Kidney epithelial cell (primary cell): ENCODE measurements at regions not wholly inside any gene's neighbourhood (a gene's known extent, or its start where the extent isn't known, plus 50 kb on each side); places are given as distances from the start of the nearest gene placed in this dataset.

ENCODE experiments used
- DNase-seq: peaks from one replicate; pipeline ENCODE4 v3.0.0-alpha.2; 2010; ENCODE audit warnings: low read depth
- H3K27me3 ChIP-seq: 2 replicates; pipeline ENCODE4 v1.6.0; 2011; ENCODE audit warnings: low read length; ENCODE audit not compliant: control insufficient read depth, insufficient read depth
- H3K36me3 ChIP-seq: 2 replicates; pipeline ENCODE4 v1.5.1; 2011; ENCODE audit warnings: low read length; ENCODE audit not compliant: control insufficient read depth, insufficient read depth
- H3K4me3 ChIP-seq: 2 replicates; pipeline ENCODE4 v1.5.1; 2011; ENCODE audit warnings: low read depth, mild to moderate bottlenecking, control low read depth, low read length
- TF ChIP-seq, protein P1 (sequence below): IDR thresholded peaks from 2 replicates; pipeline ENCODE4 v1.5.1; 2011; ENCODE audit warnings: mild to moderate bottlenecking, moderate library complexity, low read length, control low read depth, inconsistent platforms; ENCODE audit not compliant: insufficient read depth, poor library complexity, severe bottlenecking

DNA sequence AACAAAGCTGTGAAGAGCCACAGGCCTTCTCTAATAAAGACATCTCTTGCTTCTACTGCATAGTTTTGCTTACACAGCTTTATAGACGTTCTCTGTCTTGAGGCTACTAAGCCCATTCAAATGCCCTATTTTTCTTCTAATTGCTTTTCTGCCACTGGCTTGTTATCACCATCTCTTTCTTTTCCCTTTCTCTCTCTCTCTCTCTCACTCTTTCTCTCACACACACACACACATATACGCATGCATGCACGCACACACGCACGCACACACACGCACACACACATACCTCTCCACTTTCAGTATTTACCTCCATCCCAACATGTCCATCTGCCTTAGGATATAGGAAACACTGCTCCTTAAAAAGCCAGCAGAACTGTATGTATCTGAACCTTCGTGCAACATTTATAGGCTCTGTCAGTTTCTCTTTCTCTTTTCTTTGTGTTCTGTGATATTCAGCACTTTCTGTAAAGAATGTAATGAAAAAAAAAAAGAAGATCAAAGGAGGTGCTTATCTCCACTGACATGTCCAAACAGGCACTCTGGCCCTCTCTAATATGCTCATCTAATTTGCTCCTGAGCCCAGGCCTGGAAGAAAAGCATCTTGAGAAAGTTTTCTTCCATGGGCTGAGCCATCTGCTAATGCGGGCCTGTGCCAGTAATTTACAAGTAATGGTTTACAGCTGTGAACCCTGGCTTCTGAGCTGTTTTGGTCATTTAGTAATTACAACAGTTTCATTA, 1046.7 kb upstream of the MAP3K7 start:
- Histone ChIP-seq H3K27me3 (no peaks in the 10 kb centered on the region), H3K4me3 (no peak overlapping the region), H3K36me3 (no peaks in the 10 kb centered on the region)
- DNase-seq = no peak
- TF ChIP-seq, protein P1, sequence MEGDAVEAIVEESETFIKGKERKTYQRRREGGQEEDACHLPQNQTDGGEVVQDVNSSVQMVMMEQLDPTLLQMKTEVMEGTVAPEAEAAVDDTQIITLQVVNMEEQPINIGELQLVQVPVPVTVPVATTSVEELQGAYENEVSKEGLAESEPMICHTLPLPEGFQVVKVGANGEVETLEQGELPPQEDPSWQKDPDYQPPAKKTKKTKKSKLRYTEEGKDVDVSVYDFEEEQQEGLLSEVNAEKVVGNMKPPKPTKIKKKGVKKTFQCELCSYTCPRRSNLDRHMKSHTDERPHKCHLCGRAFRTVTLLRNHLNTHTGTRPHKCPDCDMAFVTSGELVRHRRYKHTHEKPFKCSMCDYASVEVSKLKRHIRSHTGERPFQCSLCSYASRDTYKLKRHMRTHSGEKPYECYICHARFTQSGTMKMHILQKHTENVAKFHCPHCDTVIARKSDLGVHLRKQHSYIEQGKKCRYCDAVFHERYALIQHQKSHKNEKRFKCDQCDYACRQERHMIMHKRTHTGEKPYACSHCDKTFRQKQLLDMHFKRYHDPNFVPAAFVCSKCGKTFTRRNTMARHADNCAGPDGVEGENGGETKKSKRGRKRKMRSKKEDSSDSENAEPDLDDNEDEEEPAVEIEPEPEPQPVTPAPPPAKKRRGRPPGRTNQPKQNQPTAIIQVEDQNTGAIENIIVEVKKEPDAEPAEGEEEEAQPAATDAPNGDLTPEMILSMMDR = no peak

DNA sequence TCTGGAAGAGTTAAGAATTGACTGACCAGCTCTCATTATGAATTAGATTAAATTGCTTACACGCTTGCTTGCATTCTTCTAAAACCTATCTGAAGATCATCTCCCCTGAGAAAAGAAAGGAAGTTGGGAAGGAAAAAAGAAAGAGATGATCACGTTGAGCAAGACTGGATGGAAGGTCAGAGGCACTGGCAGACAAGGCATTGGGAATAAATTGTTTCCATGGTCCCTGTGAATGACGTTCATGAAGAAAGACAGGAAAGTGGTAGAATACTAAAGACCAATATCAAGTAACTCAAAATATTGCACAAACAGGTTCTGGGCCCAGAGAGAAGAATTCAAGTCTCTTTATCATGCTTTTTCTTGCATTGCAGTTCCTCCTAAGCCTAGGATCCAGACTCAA, 1045.4 kb upstream of the MAP3K7 start:
- H3K27me3 ChIP-seq = no peaks in the 10 kb centered on the region
- H3K4me3 ChIP-seq = no peak overlapping the region
- no peak for DNase-seq
- H3K36me3 ChIP-seq = no peaks in the 10 kb centered on the region
- TF ChIP-seq, protein P1 = no peak

DNA sequence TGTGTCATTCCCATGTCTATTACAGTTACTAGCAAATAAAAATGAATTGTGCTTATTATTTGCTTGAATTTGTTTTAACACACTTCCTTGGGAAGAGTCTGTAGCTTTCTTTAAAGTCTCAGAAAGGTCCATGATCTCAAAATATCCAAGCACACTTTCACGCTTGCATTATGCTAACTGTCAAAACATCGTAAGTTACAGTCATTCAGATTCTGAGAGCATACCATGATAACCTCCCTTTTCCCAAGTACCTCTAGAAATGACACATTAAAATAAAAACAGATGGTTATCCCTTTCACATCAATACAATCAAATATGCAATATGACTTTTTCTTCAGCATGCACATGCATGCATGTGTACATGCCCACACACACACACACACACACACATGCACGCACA, 1044.4 kb upstream of the MAP3K7 start:
- TF ChIP-seq, protein P1 = no peak
- DNase-seq = no peak
- H3K4me3 ChIP-seq = no peak overlapping the region
- no peaks in the 10 kb centered on the region for H3K27me3 ChIP-seq
- H3K36me3 ChIP-seq = no peaks in the 10 kb centered on the region

DNA sequence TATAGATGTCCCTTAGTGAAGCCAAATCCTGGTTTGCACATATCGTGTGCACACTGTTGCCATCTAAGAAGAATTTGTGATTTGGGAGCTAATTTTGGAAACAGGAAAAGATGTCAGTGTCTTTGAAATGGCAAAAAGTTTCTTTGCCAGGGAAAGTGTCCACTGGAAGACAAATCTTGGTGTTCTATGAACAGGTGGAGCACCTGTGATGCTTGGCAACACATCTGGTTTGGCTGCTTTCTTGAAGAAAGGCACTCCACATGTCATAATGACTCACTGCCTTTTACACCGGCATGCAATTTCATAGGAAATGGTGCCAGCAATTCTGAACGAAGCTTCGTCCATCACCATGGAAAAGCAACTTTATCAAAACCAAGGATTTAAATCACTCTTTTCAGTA, 1040.0 kb upstream of the MAP3K7 start:
- Histone ChIP-seq H3K27me3 (no peaks in the 10 kb centered on the region), H3K4me3 (no peak overlapping the region), H3K36me3 (no peaks in the 10 kb centered on the region)
- TF ChIP-seq, protein P1 = no peak
- no peak for DNase-seq

DNA sequence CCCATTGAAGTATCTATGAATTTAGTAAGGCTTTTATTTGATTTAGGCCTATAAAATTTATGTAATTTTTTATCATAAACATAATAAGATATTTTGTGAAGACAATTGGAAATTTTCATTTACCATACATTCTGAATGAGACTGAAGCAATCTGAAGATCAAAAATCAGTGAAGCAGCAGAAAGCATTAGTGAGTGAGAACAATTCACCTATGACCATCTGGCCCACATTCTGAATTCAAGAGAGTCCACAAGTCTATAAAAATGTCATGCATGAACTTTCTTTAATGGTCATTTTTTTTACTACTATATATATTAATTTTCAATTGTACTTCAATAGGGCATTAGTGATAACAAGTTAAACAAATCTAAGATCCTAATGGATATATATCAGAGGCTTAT, 1026.6 kb upstream of the MAP3K7 start:
- Histone ChIP-seq H3K36me3 (no peaks in the 10 kb centered on the region), H3K27me3 (no peaks in the 10 kb centered on the region), H3K4me3 (no peak overlapping the region)
- no peak for DNase-seq
- TF ChIP-seq, protein P1 = no peak

DNA sequence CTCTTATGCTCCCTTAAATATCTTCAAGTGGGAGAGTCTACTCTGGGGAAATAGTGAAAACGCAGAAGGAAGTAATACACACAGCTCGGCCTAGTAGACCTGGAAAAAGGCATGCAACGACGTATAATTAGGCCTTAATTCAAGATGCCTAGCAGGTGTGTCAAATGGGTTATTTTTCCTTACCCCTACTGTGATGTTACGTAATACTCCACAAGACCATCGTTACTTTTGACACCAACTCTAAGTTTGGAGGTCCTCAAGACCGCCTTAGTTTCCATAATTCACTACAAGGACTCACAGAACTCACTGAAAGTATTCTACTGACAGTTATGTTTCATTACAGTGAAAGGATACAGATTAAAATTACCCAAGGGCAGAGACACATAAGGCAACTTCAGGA, 1024.3 kb upstream of the MAP3K7 start:
- no peak overlapping the region for H3K4me3 ChIP-seq
- TF ChIP-seq, protein P1 = no peak
- no peak for DNase-seq
- H3K36me3 ChIP-seq = no peaks in the 10 kb centered on the region
- H3K27me3 ChIP-seq = no peaks in the 10 kb centered on the region
